WTC11 (cell line): ENCODE measurements at regions not wholly inside any gene's neighbourhood (a gene's known extent, or its start where the extent isn't known, plus 50 kb on each side); places are given as distances from the start of the nearest gene placed in this dataset.

ENCODE experiments used
- ATAC-seq: fragments of 200-7000 bp; cut with Tn5 transposase; 2 replicates; pipeline ENCODE4 v1.10.0; 2021; ENCODE audit warnings: mild to moderate bottlenecking, moderate library complexity
- CTCF ChIA-PET: fragments of 300-600 bp; sonication (Branson Sonifier 250); formaldehyde crosslinking; loops from one replicate; lab custom pipeline; 2021; ENCODE audit warnings: antibody characterized with exemption; lab: Charles Lee
- POLR2A ChIA-PET: fragments of 350-600 bp; sonication (Branson Sonifier 250); formaldehyde crosslinking; loops from one replicate; lab custom pipeline; 2021; ENCODE audit warnings: antibody characterized with exemption; lab: Charles Lee
- DNase-seq: peaks from one replicate; pipeline ENCODE4 v3.0.0; 2021; ENCODE audit warnings: low spot score
- H3K27ac Mint-ChIP-seq: 2 replicates; pipeline ENCODE4 v1.8.0; 2021; ENCODE audit warnings: mixed read lengths
- H3K27me3 Mint-ChIP-seq: 2 replicates; pipeline ENCODE4 v1.8.0; 2021; ENCODE audit warnings: low read depth, mild to moderate bottlenecking, moderate library complexity, mixed read lengths
- H3K36me3 Mint-ChIP-seq: 2 replicates; pipeline ENCODE4 v1.8.0; 2021; ENCODE audit warnings: mixed read lengths
- H3K4me1 Mint-ChIP-seq: 2 replicates; pipeline ENCODE4 v1.8.0; 2022; ENCODE audit warnings: mixed read lengths
- H3K4me3 Mint-ChIP-seq: 2 replicates; pipeline ENCODE4 v1.8.0; 2021; ENCODE audit warnings: mild to moderate bottlenecking, moderate library complexity, mixed read lengths
- H3K9me3 Mint-ChIP-seq: 2 replicates; pipeline ENCODE4 v1.8.0; 2021; ENCODE audit warnings: mixed read lengths
- ATF1 ChIP-seq: sonication (generic); formaldehyde crosslinking; IDR thresholded peaks from 2 replicates; pipeline ENCODE4 v1.8.1; 2023; ENCODE audit warnings: mild to moderate bottlenecking, moderate library complexity, missing genetic modification reagents
- ERG ChIP-seq: fragments of 250-450 bp; sonication (Bioruptor Pico); IDR thresholded peaks from 2 replicates; pipeline ENCODE4 v1.8.0; 2021; ENCODE audit warnings: mild to moderate bottlenecking
- KAT7 ChIP-seq: sonication (generic); formaldehyde crosslinking; IDR thresholded peaks from 2 replicates; pipeline ENCODE4 v1.8.1; 2023; ENCODE audit warnings: missing genetic modification reagents, mild to moderate bottlenecking, borderline replicate concordance
- MYBL2 ChIP-seq: sonication (generic); formaldehyde crosslinking; IDR thresholded peaks from 2 replicates; pipeline ENCODE4 v1.8.1; 2023; ENCODE audit warnings: mild to moderate bottlenecking, moderate library complexity, missing genetic modification reagents
- NR2C2 ChIP-seq: sonication (generic); formaldehyde crosslinking; IDR thresholded peaks from 2 replicates; pipeline ENCODE4 v1.8.0; 2022; ENCODE audit warnings: mild to moderate bottlenecking, missing genetic modification reagents
- RORB ChIP-seq: fragments of 250-450 bp; sonication (Bioruptor Pico); IDR thresholded peaks from 2 replicates; pipeline ENCODE4 v1.9.0; 2021; ENCODE audit warnings: mild to moderate bottlenecking
- TEAD4 ChIP-seq: sonication (generic); formaldehyde crosslinking; IDR thresholded peaks from 2 replicates; pipeline ENCODE4 v1.8.0; 2022; ENCODE audit warnings: mild to moderate bottlenecking, missing genetic modification reagents
- USF1 ChIP-seq: sonication (generic); formaldehyde crosslinking; IDR thresholded peaks from 2 replicates; pipeline ENCODE4 v1.8.0; 2022; ENCODE audit warnings: mild to moderate bottlenecking, missing genetic modification reagents
- ZBTB43 ChIP-seq: sonication (generic); formaldehyde crosslinking; IDR thresholded peaks from 2 replicates; pipeline ENCODE4 v1.8.1; 2023; ENCODE audit warnings: mild to moderate bottlenecking, missing genetic modification reagents
- ZNF121 ChIP-seq: sonication (generic); formaldehyde crosslinking; IDR thresholded peaks from 2 replicates; pipeline ENCODE4 v1.8.0; 2023; ENCODE audit warnings: missing genetic modification reagents
- ZNF423 ChIP-seq: fragments of 250-450 bp; sonication (Bioruptor Pico); IDR thresholded peaks from 2 replicates; pipeline ENCODE4 v2.1.2; 2022; ENCODE audit warnings: mild to moderate bottlenecking, moderate library complexity
- ZNF425 ChIP-seq: fragments of 250-450 bp; sonication (Bioruptor Pico); conservative IDR thresholded peaks from 2 replicates; pipeline ENCODE4 v1.9.0; 2021; ENCODE audit warnings: mild to moderate bottlenecking
- TF ChIP-seq, protein P1 (sequence below): fragments of 250-450 bp; sonication (Bioruptor Pico); IDR thresholded peaks from 2 replicates; pipeline ENCODE4 v2.1.2; 2022; ENCODE audit warnings: mild to moderate bottlenecking, moderate library complexity

- TF ChIP-seq RORB (CRISPR knock-in tag) (no peak), ERG (no peak), MYBL2 (CRISPR knock-in tag) (no peak), ZBTB43 (CRISPR knock-in tag) (no peak), ZNF425 (CRISPR knock-in tag) (no peak), KAT7 (CRISPR knock-in tag) (no peak), ZNF121 (CRISPR knock-in tag) (no peak)
- TF ChIP-seq, all 79 proteins: peak for 0
Observed at GRCh38 chrX:68913249-68913547, 84.4 kb downstream of the EFNB1 start (continued).

DNA sequence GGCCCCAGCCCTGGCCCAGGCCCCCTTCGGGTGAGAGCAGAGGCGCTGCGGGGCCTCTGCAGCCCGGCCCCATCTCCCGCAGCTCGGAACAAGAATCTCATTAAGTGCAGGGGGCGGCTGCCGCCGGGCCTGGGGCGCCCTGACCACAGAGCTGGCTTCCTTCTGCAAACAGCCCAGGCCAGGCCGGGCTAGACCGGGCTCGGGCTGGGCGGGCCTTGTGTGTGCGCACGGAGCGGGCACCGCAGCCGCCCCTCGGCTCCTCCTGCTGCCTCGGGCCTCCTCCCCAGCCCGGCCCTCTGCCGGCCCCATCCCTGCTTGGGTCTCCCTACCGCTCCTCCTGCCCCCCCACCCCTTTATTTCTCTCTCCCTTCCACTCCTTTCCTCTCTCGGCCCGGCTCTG, 83.3 kb downstream of the EFNB1 start:
- CTCF ChIA-PET, result interaction anchor here (4.8 kb wide), 1 partner anchor 84 kb away, joined by 26 read pairs; the partner anchor contains the start of gene EFNB1
- H3K4me3 Mint-ChIP-seq, result peak overlapping the region; percentile 59
- ATAC-seq (peak; percentile 57), DNase-seq (peak; percentile 25)
- POLR2A ChIA-PET, result interaction anchor here (0.6 kb wide), 1 partner anchor 249 kb away, joined by 6 read pairs; no protein-coding TSS in a partner anchor
- H3K4me1 Mint-ChIP-seq, result peaks cover 26% of the 10 kb centered on the region
- H3K9me3 Mint-ChIP-seq, result no peaks in the 10 kb centered on the region
- no peaks in the 10 kb centered on the region for H3K36me3 Mint-ChIP-seq
- TF ChIP-seq NR2C2 (CRISPR knock-in tag) (no peak), USF1 (CRISPR knock-in tag) (no peak), ZNF423 (peak; percentile 27; the same call in 1 of the 2 replicates)
- peaks cover 10% of the 10 kb centered on the region for H3K27me3 Mint-ChIP-seq
- H3K27ac Mint-ChIP-seq, result no peak overlapping the region

- POLR2A ChIA-PET, result interaction anchor here (0.9 kb wide), 1 partner anchor 30 kb away, joined by 3 read pairs; no protein-coding TSS in a partner anchor
- no peaks in the 10 kb centered on the region for H3K36me3 Mint-ChIP-seq
- H3K4me3 Mint-ChIP-seq, result no peak overlapping the region
- peaks cover 21% of the 10 kb centered on the region for H3K4me1 Mint-ChIP-seq
- TF ChIP-seq ATF1 (CRISPR knock-in tag), result no peak
- no peak for TF ChIP-seq TEAD4 (CRISPR knock-in tag)
- TF ChIP-seq, protein P1, sequence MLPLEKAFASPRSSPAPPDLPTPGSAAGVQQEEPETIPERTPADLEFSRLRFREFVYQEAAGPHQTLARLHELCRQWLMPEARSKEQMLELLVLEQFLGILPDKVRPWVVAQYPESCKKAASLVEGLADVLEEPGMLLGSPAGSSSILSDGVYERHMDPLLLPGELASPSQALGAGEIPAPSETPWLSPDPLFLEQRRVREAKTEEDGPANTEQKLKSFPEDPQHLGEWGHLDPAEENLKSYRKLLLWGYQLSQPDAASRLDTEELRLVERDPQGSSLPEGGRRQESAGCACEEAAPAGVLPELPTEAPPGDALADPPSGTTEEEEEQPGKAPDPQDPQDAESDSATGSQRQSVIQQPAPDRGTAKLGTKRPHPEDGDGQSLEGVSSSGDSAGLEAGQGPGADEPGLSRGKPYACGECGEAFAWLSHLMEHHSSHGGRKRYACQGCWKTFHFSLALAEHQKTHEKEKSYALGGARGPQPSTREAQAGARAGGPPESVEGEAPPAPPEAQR (CRISPR knock-in tag), result no peak
- TF ChIP-seq, all 79 proteins: peak for 0
- DNase-seq (no peak), ATAC-seq (no peak)
- CTCF ChIA-PET, result interaction anchor here (1.2 to 4.8 kb wide), 3 partner anchors 8 to 82 kb away, joined by 3 to 26 read pairs (median 4); partner anchors contain the start of gene EFNB1
- Mint-ChIP-seq H3K27me3 (peaks cover 10% of the 10 kb centered on the region), H3K27ac (no peak overlapping the region), H3K9me3 (no peaks in the 10 kb centered on the region)
Observed at GRCh38 chrX:68910731-68911428, 82.1 kb downstream of the EFNB1 start.
